ENCODE measurements at regions not wholly inside any gene's neighbourhood (a gene's known extent, or its start where the extent isn't known, plus 50 kb on each side); places are given as distances from the start of the nearest gene placed in this dataset.

DNA sequence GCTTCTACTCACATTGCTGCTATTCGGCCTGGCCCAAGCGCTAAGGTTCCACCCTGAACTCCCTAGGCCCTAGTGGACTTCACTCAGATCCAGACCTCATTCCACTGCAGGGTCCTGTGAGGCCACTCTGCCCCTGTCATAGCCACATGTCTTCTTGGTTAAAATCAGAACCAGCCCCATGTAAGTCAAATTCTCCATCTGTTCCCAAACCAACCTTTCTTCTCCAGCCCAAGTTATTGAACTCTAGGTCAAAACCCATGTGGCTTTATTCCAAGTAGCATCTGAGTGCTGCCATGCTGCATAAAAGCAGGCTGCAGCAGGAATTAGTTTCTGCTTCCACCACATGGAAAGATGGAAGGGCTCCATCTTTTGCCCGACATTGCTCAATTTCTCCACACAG, 281.2 kb downstream of the SNX13 start:
- DNase-seq = no peak

DNA sequence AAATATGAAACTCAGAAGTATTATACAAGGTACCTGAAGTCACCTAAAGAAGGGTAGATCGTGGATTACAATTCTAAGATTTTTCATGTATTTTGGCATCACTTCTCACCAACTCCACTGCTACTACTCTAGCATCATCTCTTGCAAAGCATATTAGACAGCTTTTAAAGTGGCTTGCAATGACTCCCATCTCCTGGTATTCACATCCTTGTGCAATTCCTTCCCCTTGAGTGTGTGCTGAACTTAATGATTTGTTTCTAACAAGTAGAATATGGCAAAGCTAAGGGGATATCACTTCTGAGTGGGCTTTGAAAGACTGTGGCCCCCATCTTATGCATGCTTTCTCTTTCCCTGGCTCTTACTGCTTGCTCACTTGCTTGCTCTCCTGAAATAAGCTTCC, 280.2 kb downstream of the SNX13 start:
- DNase-seq = no peak

GRCh38 chr7:17661982-17662585, 278.2 kb downstream of the SNX13 start:
- DNase-seq = no peak

DNA sequence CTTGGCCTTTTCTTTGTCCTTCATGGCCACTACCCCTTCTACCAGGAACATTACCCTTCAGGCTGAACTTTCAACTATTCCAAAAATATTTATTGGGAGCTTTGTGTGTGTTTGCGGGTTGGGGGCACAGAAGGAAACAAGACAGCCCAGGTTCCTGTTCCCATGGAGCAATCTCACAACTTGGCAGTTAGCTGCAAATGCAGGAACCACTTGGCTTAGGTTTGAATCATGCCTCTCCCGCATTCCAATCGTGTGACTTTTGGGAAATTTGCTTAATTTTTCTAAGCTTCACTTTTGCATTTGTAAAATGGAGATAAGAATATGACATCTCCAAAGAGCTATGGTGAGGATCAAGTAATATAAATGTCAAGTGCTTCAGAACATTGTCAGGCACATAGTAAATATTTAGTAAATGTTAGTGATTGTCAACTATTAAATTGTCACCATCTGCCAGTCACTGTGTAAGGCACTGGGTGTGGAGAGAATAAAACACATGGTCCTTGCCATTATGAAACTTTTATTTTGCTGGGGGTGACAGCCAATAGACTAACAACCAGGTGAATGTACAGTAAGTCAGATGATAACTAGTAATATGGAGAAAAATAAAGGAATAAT, 277.1 kb downstream of the SNX13 start:
- no peak for DNase-seq

DNA sequence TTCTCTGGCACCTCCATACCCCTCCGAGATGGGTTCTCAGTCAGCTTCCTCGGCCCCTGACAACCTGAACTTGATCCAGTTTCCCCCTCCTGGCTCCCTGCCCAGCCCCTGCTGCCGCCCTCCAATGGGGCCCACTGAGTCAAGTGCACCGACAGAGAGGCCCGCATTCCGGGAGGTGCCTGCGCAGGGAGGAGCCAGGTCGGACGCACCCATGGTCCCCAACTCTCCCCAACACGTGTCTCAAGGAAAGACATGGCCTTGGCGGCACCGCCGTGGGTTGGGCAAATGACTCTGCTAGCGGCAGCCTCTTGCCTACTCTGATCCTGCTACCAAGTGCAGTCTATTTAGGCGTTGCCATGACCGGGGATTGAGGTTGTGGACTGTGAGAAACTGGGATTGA, 275.3 kb downstream of the SNX13 start:
- no peak for DNase-seq

DNA sequence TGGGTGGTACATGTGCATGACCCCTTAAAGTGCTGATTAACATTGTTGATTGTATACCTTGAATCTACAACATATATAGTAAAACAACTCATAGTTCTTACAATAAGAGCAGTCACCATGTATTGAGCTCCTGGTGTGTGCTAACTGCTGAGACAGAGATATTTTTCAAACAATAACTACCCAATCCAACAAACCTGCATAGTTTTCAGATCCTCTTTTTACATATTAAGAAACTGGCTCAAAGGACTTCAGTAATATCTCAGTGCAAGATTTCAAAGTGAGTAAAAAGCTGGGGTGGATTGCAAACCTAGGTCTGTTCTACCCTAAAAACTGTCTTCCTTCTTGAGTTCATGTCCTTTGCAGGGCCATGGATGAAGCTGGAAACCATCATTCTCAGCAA, 272.2 kb downstream of the SNX13 start:
- no peak for DNase-seq

- DNase-seq = no peak
Measured at GRCh38 chr7:17669204-17669603, 271.1 kb downstream of the SNX13 start.

- DNase-seq = no peak
Measured at GRCh38 chr7:17671956-17672355, 268.3 kb downstream of the SNX13 start.

GRCh38 chr7:17672783-17673182, 267.5 kb downstream of the SNX13 start:
- no peak for DNase-seq

- no peak for DNase-seq
Measured at GRCh38 chr7:17674166-17674942, 265.9 kb downstream of the SNX13 start.

DNA sequence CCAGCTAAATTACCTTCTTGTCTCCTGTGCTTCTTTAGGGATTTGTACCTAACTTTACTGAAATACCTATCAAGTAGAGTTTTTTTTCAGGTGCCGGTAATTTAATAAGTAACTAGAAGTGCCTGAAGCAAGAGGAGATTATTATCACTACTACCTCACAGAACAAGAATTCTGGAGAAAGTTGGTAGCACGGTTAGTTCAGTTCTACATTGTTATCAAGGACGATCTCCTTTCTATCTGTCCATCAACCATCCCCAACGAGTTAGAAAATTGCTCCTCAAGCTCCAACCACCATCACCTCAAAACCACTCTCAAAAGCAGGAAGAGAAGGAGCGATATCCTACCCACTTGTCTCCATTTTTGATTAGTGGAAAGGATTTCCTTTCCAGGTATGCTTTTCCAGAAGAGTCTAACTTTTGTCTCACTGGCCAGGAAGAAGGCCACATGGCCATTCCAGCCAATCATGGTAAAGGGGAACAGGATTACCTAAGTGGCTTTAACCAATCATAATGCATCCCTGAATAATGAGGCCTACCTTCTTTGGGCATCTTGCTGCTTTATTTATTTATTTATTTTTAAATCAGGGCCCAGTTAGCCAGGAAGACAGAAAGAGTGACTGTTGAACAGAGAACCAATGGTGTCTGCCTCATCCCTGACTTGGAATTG, 265.2 kb downstream of the SNX13 start:
- DNase-seq = no peak

GRCh38 chr7:17677408-17677807, 262.9 kb downstream of the SNX13 start:
- no peak for DNase-seq

- DNase-seq = no peak
Measured at GRCh38 chr7:17678896-17679295, 261.4 kb downstream of the SNX13 start.

- DNase-seq = no peak
Measured at GRCh38 chr7:17679458-17679857, 260.8 kb downstream of the SNX13 start.

DNA sequence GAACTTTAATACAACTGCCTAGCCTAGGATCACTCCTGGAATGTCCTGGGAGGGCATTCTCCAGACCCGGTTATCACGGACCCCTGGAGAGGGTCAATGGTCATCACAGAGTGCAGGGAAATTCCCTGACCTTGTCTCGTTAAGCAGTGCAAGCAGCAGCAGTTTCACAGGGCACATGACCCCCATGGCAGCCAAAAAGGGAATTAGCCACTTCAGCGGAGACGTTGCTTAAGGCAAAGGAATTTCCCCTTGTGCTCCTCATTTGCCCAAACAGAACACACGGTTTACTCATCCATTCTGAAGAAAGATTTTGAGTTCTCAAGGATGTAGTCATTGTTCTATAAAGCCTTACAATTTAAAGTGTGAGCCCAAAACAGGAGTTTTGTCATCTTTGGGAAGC, 260.3 kb downstream of the SNX13 start:
- DNase-seq = no peak

DNA sequence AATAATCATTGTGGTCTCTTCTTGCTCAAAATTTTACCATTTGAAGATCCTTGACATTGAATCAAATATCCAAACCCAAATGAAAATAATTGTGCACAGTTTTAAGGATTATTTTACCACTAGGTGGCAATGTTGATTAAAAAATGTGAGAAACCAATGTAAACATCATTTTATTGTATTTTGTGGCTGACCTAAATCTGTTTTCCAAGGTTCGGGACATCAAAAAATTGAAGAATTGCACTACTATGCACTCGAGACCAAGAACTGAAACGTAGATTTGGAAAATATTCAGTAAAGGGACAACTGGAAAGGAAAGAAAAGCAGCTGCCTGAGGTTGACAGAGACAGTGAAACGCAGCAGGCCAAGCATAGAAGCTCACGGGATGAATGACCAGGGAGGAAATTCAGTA, 259.3 kb downstream of the SNX13 start:
- peak; percentile 19 for DNase-seq

DNA sequence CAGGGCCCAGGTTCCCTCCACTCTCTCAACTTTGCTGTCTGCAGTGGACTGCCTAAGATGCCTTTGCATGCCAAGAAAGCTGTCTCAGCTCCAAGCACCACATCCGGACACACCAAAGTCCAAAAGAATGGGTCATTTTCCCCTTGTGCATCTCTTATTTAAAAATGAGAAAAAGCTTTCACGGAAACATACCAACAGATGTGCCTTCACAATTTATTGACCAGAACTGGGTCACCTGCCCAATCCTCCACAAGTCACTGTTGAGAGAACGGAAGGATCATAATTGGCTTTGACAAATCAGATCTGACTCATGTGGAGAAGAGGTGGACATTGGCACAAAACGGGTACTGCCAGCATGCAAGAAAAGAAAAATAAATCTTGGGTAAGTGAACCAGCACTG, 258.3 kb downstream of the SNX13 start:
- no peak for DNase-seq

- no peak for DNase-seq
Measured at GRCh38 chr7:17682586-17682985, 257.7 kb downstream of the SNX13 start.

DNA sequence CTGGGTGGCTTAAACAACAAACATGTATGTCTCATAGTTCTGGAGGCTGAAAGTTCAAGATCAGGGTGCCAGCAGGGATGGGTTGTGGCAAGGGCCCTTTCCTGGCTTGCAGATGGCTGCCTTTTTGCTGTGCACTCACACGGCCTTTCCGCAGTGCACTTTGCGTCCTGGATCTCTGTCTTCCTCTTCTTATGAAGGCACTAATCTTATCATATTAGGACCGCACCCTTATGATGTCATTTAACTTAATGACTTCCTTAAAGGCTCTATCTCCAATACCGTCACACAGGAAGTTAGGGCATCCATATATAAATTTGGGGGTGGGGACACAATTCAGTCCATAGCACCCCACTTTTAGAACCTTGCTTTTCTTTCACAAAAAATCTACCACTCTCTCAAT, 255.2 kb downstream of the SNX13 start:
- no peak for DNase-seq

DNA sequence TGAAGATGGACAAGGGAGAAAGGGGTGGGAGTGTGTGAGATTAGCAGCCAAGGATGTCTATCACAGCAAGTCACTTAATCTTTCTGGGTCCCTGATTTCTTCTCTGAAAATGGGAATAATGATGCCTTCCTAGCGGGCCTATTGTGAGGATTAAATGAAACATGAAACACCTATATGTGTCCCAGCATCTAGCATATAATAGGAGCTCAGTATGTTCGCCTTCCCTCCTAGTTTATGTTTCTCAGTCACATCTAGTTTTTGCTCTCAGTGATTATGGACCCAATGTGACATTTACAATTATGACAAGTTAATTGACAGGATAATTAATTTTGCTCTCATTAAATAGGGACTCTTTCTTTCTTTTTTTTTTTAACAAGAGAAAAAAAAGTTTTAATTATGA, 252.9 kb downstream of the SNX13 start:
- no peak for DNase-seq

DNA sequence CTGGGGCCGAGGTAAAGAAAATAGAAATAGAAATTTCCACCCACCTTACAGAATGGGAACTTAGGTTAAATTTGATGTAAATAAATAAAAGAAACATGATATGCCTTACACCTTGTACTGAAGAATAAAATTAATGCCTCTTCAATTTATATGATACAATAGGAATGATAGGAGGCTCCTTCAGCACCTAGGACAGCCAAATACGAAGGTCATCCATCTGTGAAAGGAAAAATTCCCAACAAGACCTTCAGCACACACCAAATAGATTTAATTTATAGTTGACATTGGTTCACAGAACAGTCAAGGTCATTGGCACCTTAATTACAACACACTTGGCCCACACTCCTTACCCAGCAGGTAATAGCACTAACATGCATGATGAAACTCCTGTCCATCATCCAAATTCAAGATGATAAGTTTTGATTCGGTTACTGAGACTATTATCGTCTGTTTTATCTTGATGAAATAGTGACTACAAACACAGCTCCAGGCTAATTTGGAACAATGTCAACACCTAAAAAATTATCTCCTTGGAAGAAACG, 250.9 kb downstream of the SNX13 start:
- no peak for DNase-seq

GRCh38 chr7:17690030-17690429, 250.3 kb downstream of the SNX13 start:
- DNase-seq = no peak

- no peak for DNase-seq
Measured at GRCh38 chr7:17696422-17696821, 243.9 kb downstream of the SNX13 start.

Data from NCI-H1694 treated with DMSO at 0.1 percent for 48 hours (cell line).